Central memory CD8-positive, alpha-beta T cell (primary cell): ENCODE measurements at regions not wholly inside any gene's neighbourhood (a gene's known extent, or its start where the extent isn't known, plus 50 kb on each side); places are given as distances from the start of the nearest gene placed in this dataset.

Source experiments
- ATAC-seq: fragments of 150-1000 bp; cut with Tn5 transposase; replicated peaks from 2 replicates; pipeline ENCODE4 v1.10.0; 2022; ENCODE audit warnings: mild to moderate bottlenecking, moderate FRiP score, moderate number of reproducible peaks; ENCODE audit not compliant: poor library complexity, severe bottlenecking; ENCODE audit errors: extremely low read depth
- DNase-seq, 2 donors: peaks; one replicate each; pipeline ENCODE4 v3.0.0; 2021; ENCODE audit warnings: low spot score in 2 of 2
- H3K27ac Mint-ChIP-seq: one replicate; pipeline ENCODE4 v1.8.0; 2022; ENCODE audit warnings: low read depth, mild to moderate bottlenecking, moderate library complexity, mixed read lengths
- H3K27me3 Mint-ChIP-seq: one replicate; pipeline ENCODE4 v1.8.0; 2022; ENCODE audit warnings: mixed read lengths
- H3K36me3 Mint-ChIP-seq: one replicate; pipeline ENCODE4 v1.8.0; 2022; ENCODE audit warnings: mild to moderate bottlenecking, moderate library complexity, mixed read lengths; ENCODE audit not compliant: insufficient read depth
- H3K4me1 Mint-ChIP-seq: one replicate; pipeline ENCODE4 v1.8.0; 2022; ENCODE audit warnings: mixed read lengths
- H3K4me3 Mint-ChIP-seq: one replicate; pipeline ENCODE4 v1.8.0; 2022; ENCODE audit warnings: mild to moderate bottlenecking, moderate library complexity, mixed read lengths
- H3K9me3 Mint-ChIP-seq: one replicate; pipeline ENCODE4 v1.8.0; 2022; ENCODE audit warnings: mixed read lengths

- Mint-ChIP-seq H3K27ac (peak overlapping the region; percentile 96), H3K9me3 (no peaks in the 10 kb centered on the region), H3K27me3 (no peaks in the 10 kb centered on the region), H3K4me3 (peak overlapping the region; percentile 65), H3K4me1 (peaks cover 54% of the 10 kb centered on the region), H3K36me3 (peaks cover 9% of the 10 kb centered on the region)
- ATAC-seq (no peak), DNase-seq (no peak)
Measured at GRCh38 chr13:22064854-22065620, 394.2 kb downstream of the FGF9 start.

GRCh38 chr13:22073718-22074117 is 402.8 kb downstream of the FGF9 start:
- no peak overlapping the region for H3K4me3 Mint-ChIP-seq
- H3K4me1 Mint-ChIP-seq: peaks cover 26% of the 10 kb centered on the region
- no peaks in the 10 kb centered on the region for H3K27me3 Mint-ChIP-seq

GRCh38 chr13:22074403-22074802 is 403.5 kb downstream of the FGF9 start:
- Mint-ChIP-seq H3K36me3 (no peaks in the 10 kb centered on the region), H3K4me1 (peaks cover 26% of the 10 kb centered on the region), H3K9me3 (no peaks in the 10 kb centered on the region), H3K27me3 (no peaks in the 10 kb centered on the region), H3K27ac (peak overlapping the region; percentile 24), H3K4me3 (no peak overlapping the region)
- no peak for ATAC-seq
- no peak for DNase-seq

More at GRCh38 chr13:22073718-22074117, 402.8 kb downstream of the FGF9 start:
- no peaks in the 10 kb centered on the region for H3K9me3 Mint-ChIP-seq
- DNase-seq (no peak), ATAC-seq (no peak)
- H3K36me3 Mint-ChIP-seq: no peaks in the 10 kb centered on the region
- peak overlapping the region; percentile 24 for H3K27ac Mint-ChIP-seq

GRCh38 chr13:22076658-22077057 is 405.8 kb downstream of the FGF9 start:
- no peaks in the 10 kb centered on the region for H3K36me3 Mint-ChIP-seq
- H3K4me3 Mint-ChIP-seq: no peak overlapping the region
- H3K4me1 Mint-ChIP-seq: peaks cover 22% of the 10 kb centered on the region
- no peaks in the 10 kb centered on the region for H3K9me3 Mint-ChIP-seq
- DNase-seq (no peak), ATAC-seq (no peak)
- peak overlapping the region; percentile 10 for H3K27ac Mint-ChIP-seq
- H3K27me3 Mint-ChIP-seq: no peaks in the 10 kb centered on the region

GRCh38 chr13:22077205-22077683 is 406.4 kb downstream of the FGF9 start:
- Mint-ChIP-seq H3K27ac (no peak overlapping the region), H3K4me3 (no peak overlapping the region), H3K4me1 (peaks cover 22% of the 10 kb centered on the region), H3K36me3 (no peaks in the 10 kb centered on the region), H3K9me3 (no peaks in the 10 kb centered on the region), H3K27me3 (no peaks in the 10 kb centered on the region)
- DNase-seq: no peak
- no peak for ATAC-seq

GRCh38 chr13:22077764-22078163 is 406.9 kb downstream of the FGF9 start:
- Mint-ChIP-seq H3K9me3 (no peaks in the 10 kb centered on the region), H3K36me3 (no peaks in the 10 kb centered on the region), H3K4me1 (peaks cover 28% of the 10 kb centered on the region), H3K27ac (no peak overlapping the region), H3K4me3 (no peak overlapping the region), H3K27me3 (no peaks in the 10 kb centered on the region)
- DNase-seq (no peak), ATAC-seq (no peak)

GRCh38 chr13:22079961-22080360 is 409.1 kb downstream of the FGF9 start:
- DNase-seq: no peak
- peaks cover 22% of the 10 kb centered on the region for H3K4me1 Mint-ChIP-seq
- no peak overlapping the region for H3K27ac Mint-ChIP-seq
- no peak overlapping the region for H3K4me3 Mint-ChIP-seq
- no peaks in the 10 kb centered on the region for H3K27me3 Mint-ChIP-seq
- H3K36me3 Mint-ChIP-seq: no peaks in the 10 kb centered on the region
- no peaks in the 10 kb centered on the region for H3K9me3 Mint-ChIP-seq
- no peak for ATAC-seq

GRCh38 chr13:22080832-22081231 is 410.0 kb downstream of the FGF9 start:
- no peak for ATAC-seq
- no peaks in the 10 kb centered on the region for H3K36me3 Mint-ChIP-seq
- DNase-seq: no peak
- peaks cover 22% of the 10 kb centered on the region for H3K4me1 Mint-ChIP-seq
- H3K27me3 Mint-ChIP-seq: no peaks in the 10 kb centered on the region
- no peak overlapping the region for H3K27ac Mint-ChIP-seq
- H3K4me3 Mint-ChIP-seq: no peak overlapping the region
- H3K9me3 Mint-ChIP-seq: no peaks in the 10 kb centered on the region

GRCh38 chr13:22081430-22081829 is 410.6 kb downstream of the FGF9 start:
- Mint-ChIP-seq H3K36me3 (no peaks in the 10 kb centered on the region), H3K4me1 (peaks cover 19% of the 10 kb centered on the region), H3K4me3 (no peak overlapping the region), H3K27ac (peak overlapping the region; percentile 63), H3K27me3 (no peaks in the 10 kb centered on the region), H3K9me3 (no peaks in the 10 kb centered on the region)
- DNase-seq (no peak), ATAC-seq (no peak)

GRCh38 chr13:22082030-22082429 is 411.2 kb downstream of the FGF9 start:
- ATAC-seq: no peak
- DNase-seq: no peak
- Mint-ChIP-seq H3K27me3 (no peaks in the 10 kb centered on the region), H3K4me1 (peaks cover 15% of the 10 kb centered on the region), H3K36me3 (no peaks in the 10 kb centered on the region), H3K27ac (peak overlapping the region; percentile 63), H3K4me3 (no peak overlapping the region), H3K9me3 (no peaks in the 10 kb centered on the region)

- Mint-ChIP-seq H3K4me3 (no peak overlapping the region), H3K27me3 (no peaks in the 10 kb centered on the region), H3K4me1 (peaks cover 15% of the 10 kb centered on the region), H3K9me3 (no peaks in the 10 kb centered on the region), H3K27ac (no peak overlapping the region), H3K36me3 (no peaks in the 10 kb centered on the region)
- DNase-seq (no peak), ATAC-seq (peak; percentile 78)
Measured at GRCh38 chr13:22082437-22083100, 411.7 kb downstream of the FGF9 start.

GRCh38 chr13:22085001-22085400 is 414.1 kb downstream of the FGF9 start:
- Mint-ChIP-seq H3K27me3 (no peaks in the 10 kb centered on the region), H3K4me3 (no peak overlapping the region), H3K36me3 (no peaks in the 10 kb centered on the region), H3K4me1 (peaks cover 15% of the 10 kb centered on the region), H3K9me3 (no peaks in the 10 kb centered on the region), H3K27ac (no peak overlapping the region)
- no peak for DNase-seq
- no peak for ATAC-seq
